IMR-90 (cell line): ENCODE measurements at regions not wholly inside any gene's neighbourhood (a gene's known extent, or its start where the extent isn't known, plus 50 kb on each side); places are given as distances from the start of the nearest gene placed in this dataset.

Experiments used
- ATAC-seq: fragments of 200-7000 bp; cut with Tn5 transposase; 2 replicates; pipeline ENCODE4 v1.9.1; 2020; ENCODE audit warnings: low read depth, mild to moderate bottlenecking, moderate library complexity
- BruUV-seq: library from RNA; stranded (reverse); fragments of 400-500 nt; replicated peaks from 2 replicates; lab custom pipeline; 2021; lab: Mats Ljungman, UMichigan
- CTCF ChIA-PET: fragments of 300-600 bp; formaldehyde crosslinking; extraction: SDS; loops from one replicate; lab custom pipeline; 2021; ENCODE audit warnings: antibody characterized with exemption; lab: Yijun Ruan, JAX
- POLR2A ChIA-PET: fragments of 300-600 bp; sonication (Branson Sonifier 250); formaldehyde crosslinking; loops from one replicate; lab custom pipeline; 2022; ENCODE audit warnings: antibody characterized with exemption; ENCODE audit not compliant: unreplicated experiment; lab: Charles Lee
- DNase-seq: peaks from one replicate; pipeline ENCODE4 v3.0.0; 2013
- H2AFZ ChIP-seq: replicated peaks from 2 replicates; pipeline ENCODE3; 2013; ENCODE audit warnings: low read length, mild to moderate bottlenecking; ENCODE audit not compliant: poor library complexity
- H2AK5ac ChIP-seq: 2 replicates; pipeline ENCODE4 v1.6.1; 2013; ENCODE audit warnings: low read depth, low read length, inconsistent platforms
- H2AK9ac ChIP-seq: replicated peaks from 2 replicates; pipeline ENCODE3; 2013; ENCODE audit warnings: mild to moderate bottlenecking, low read depth, low read length, moderate library complexity; ENCODE audit not compliant: poor library complexity
- H2BK120ac ChIP-seq: 2 replicates; pipeline ENCODE4 v1.6.1; 2013; ENCODE audit warnings: low read depth, low read length, inconsistent platforms
- H2BK15ac ChIP-seq: 3 replicates; pipeline ENCODE4 v1.6.1; 2013; ENCODE audit warnings: low read depth, low read length, inconsistent platforms
- H2BK20ac ChIP-seq: 2 replicates; pipeline ENCODE4 v1.6.1; 2013; ENCODE audit warnings: low read depth, mild to moderate bottlenecking, inconsistent platforms, low read length, moderate library complexity
- H2BK5ac ChIP-seq: 2 replicates; pipeline ENCODE4 v1.6.1; 2013; ENCODE audit warnings: mild to moderate bottlenecking, low read depth, low read length, inconsistent platforms; ENCODE audit not compliant: poor library complexity, severe bottlenecking
- H3K14ac ChIP-seq: replicated peaks from 2 replicates; pipeline ENCODE4 v1.6.1; 2013; ENCODE audit warnings: low read depth, low read length, inconsistent platforms
- H3K18ac ChIP-seq: 2 replicates; pipeline ENCODE4 v1.6.1; 2013; ENCODE audit warnings: low read depth, low read length, control low read depth
- H3K23ac ChIP-seq: 2 replicates; pipeline ENCODE4 v1.6.1; 2013; ENCODE audit warnings: low read depth, low read length, inconsistent platforms
- H3K27ac ChIP-seq: 2 replicates; pipeline ENCODE4 v1.5.1; 2013; ENCODE audit warnings: mild to moderate bottlenecking, control low read depth, low read length; ENCODE audit not compliant: insufficient read depth
- H3K27me3 ChIP-seq: 2 replicates; pipeline ENCODE4 v1.6.1; 2013; ENCODE audit warnings: low read length; ENCODE audit not compliant: control insufficient read depth, insufficient read depth
- H3K36me3 ChIP-seq: 2 replicates; pipeline ENCODE4 v1.6.1; 2013; ENCODE audit warnings: low read length, mixed read lengths; ENCODE audit not compliant: control insufficient read depth, insufficient read depth
- H3K4ac ChIP-seq: 2 replicates; pipeline ENCODE4 v1.6.1; 2013; ENCODE audit warnings: low read depth, low read length, inconsistent platforms
- H3K4me1 ChIP-seq: 2 replicates; pipeline ENCODE4 v1.6.1; 2013; ENCODE audit warnings: low read length, mixed read lengths; ENCODE audit not compliant: control insufficient read depth, insufficient read depth
- H3K4me2 ChIP-seq: 2 replicates; pipeline ENCODE4 v1.6.1; 2013; ENCODE audit warnings: low read depth, mild to moderate bottlenecking, control low read depth, low read length, moderate library complexity
- H3K4me3 ChIP-seq: 2 replicates; pipeline ENCODE4 v1.5.1; 2013; ENCODE audit warnings: low read depth, mild to moderate bottlenecking, control low read depth, low read length, moderate library complexity; ENCODE audit not compliant: insufficient read depth
- H3K56ac ChIP-seq: 2 replicates; pipeline ENCODE4 v1.6.1; 2013; ENCODE audit warnings: low read length, inconsistent platforms; ENCODE audit not compliant: insufficient read depth; ENCODE audit errors: extremely low read depth
- H3K79me1 ChIP-seq, 2 experiments: 2 replicates each; pipeline ENCODE4 v1.6.1; 2013; ENCODE audit warnings: low read length in 2 of 2, inconsistent platforms in 1 of 2, low read depth in 1 of 2
- H3K9ac ChIP-seq: 2 replicates; pipeline ENCODE4 v1.6.1; 2013; ENCODE audit warnings: low read depth, low read length, control low read depth
- H3K9me1 ChIP-seq: 2 replicates; pipeline ENCODE4 v1.6.1; 2013; ENCODE audit warnings: low read length, inconsistent platforms; ENCODE audit not compliant: insufficient read depth
- H3K9me3 ChIP-seq: 2 replicates; pipeline ENCODE4 v1.6.1; 2013; ENCODE audit warnings: low read length; ENCODE audit not compliant: control insufficient read depth, insufficient read depth
- H4K20me1 ChIP-seq: 2 replicates; pipeline ENCODE4 v1.6.1; 2013; ENCODE audit warnings: low read length, inconsistent platforms; ENCODE audit not compliant: insufficient read depth
- H4K5ac ChIP-seq: 2 replicates; pipeline ENCODE4 v1.6.1; 2013; ENCODE audit warnings: mild to moderate bottlenecking, low read depth, low read length, control low read depth
- H4K8ac ChIP-seq, 2 experiments: 2 replicates each; pipeline ENCODE4 v1.6.1; 2013; ENCODE audit warnings: low read depth in 2 of 2, low read length in 2 of 2, control low read depth in 1 of 2, inconsistent platforms in 1 of 2
- H4K91ac ChIP-seq: 2 replicates; pipeline ENCODE4 v1.6.1; 2013; ENCODE audit warnings: low read depth, low read length, inconsistent platforms; ENCODE audit not compliant: insufficient read depth
- BHLHE40 ChIP-seq: fragments of 150-350 bp; IDR thresholded peaks from 2 replicates; pipeline ENCODE4 v1.6.1; 2016; ENCODE audit warnings: mild to moderate bottlenecking, low read depth, low read length
- CEBPB ChIP-seq: IDR thresholded peaks from 2 replicates; pipeline ENCODE4 v1.6.1; 2012; ENCODE audit warnings: low read depth, low read length, improper control_type of control experiment
- CHD1 ChIP-seq: IDR thresholded peaks from 2 replicates; pipeline ENCODE4 v1.6.1; 2012; ENCODE audit warnings: low read depth, low read length, improper control_type of control experiment
- CTCF ChIP-seq: conservative IDR thresholded peaks from 2 replicates; pipeline ENCODE4 v1.5.1; 2012; ENCODE audit warnings: mild to moderate bottlenecking, low read depth, low read length, improper control_type of control experiment
- ELK1 ChIP-seq: fragments of 150-350 bp; IDR thresholded peaks from 2 replicates; pipeline ENCODE4 v1.6.1; 2016; ENCODE audit warnings: low read depth, mild to moderate bottlenecking, low read length, moderate library complexity, borderline replicate concordance
- MXI1 ChIP-seq: IDR thresholded peaks from 2 replicates; pipeline ENCODE4 v1.6.1; 2012; ENCODE audit warnings: low read depth, mild to moderate bottlenecking, low read length, moderate library complexity, borderline replicate concordance
- RAD21 ChIP-seq: IDR thresholded peaks from 2 replicates; pipeline ENCODE4 v1.6.1; 2012; ENCODE audit warnings: low read length, improper control_type of control experiment
- SMC3 ChIP-seq: fragments of 150-350 bp; IDR thresholded peaks from 2 replicates; pipeline ENCODE4 v1.6.1; 2016; ENCODE audit warnings: low read depth, mild to moderate bottlenecking, antibody characterized with exemption, low read length, moderate library complexity
- USF2 ChIP-seq: fragments of 150-350 bp; IDR thresholded peaks from 2 replicates; pipeline ENCODE4 v1.6.1; 2017; ENCODE audit warnings: mild to moderate bottlenecking, antibody characterized with exemption, low read length, low read depth
- WGBS, 2 experiments: methylation state at CpG; one replicate each; pipeline versions ENCODE4 v1.1.5 to v1.1.7; 2013; ENCODE audit warnings: missing lambda C conversion rate in 2 of 2; ENCODE audit not compliant: insufficient read length in 1 of 2; ENCODE audit errors: extremely low coverage in 2 of 2; 5-methylcytosine and 5-hydroxymethylcytosine counted together
- dilution Hi-C: fragments of 300-500 bp; cut with HindIII; formaldehyde crosslinking; loops from one replicate; pipeline ENCODE4 v1.14.3; 2018; ENCODE audit warnings: low sequenced_read_pairs; ENCODE audit not compliant: unreplicated experiment
- in situ Hi-C: fragments of 300-500 bp; cut with MboI; formaldehyde crosslinking; loops from 3 replicates; pipeline ENCODE4 v1.14.3; 2019; ENCODE audit warnings: low sequenced_read_pairs, inconsistent platforms, mixed read lengths
- intact Hi-C: fragments of 100-400 bp; cut with micrococcal nuclease; formaldehyde crosslinking; loops from 2 replicates; pipeline ENCODE4 v1.10.0; 2022

- 25% methylated on average over 2 of the region's 4 CpGs; no CpG with 5 or more reads in 1 of the 2 experiments for WGBS, 2 experiments
- Histone ChIP-seq H3K14ac (no peak overlapping the region), H3K56ac (no peak overlapping the region), H2BK15ac (no peak overlapping the region), H3K79me1 (no peaks in the 10 kb centered on the region), H3K18ac (no peak overlapping the region), H3K23ac (no peak overlapping the region), H3K27ac (no peak overlapping the region), H3K4me2 (no peak overlapping the region), H2BK20ac (no peak overlapping the region), H3K4me1 (peaks cover 1% of the 10 kb centered on the region; the same call in 1 of the 2 replicates), H3K4ac (no peak overlapping the region), H4K91ac (no peak overlapping the region), H4K5ac (no peak overlapping the region), H2BK120ac (no peak overlapping the region), H2AK5ac (no peak overlapping the region), H3K36me3 (no peaks in the 10 kb centered on the region), H2BK5ac (no peak overlapping the region), H3K4me3 (no peak overlapping the region), H2AK9ac (no peak overlapping the region), H3K9ac (no peak overlapping the region), H4K8ac (no peak overlapping the region), H3K27me3 (peaks cover 50% of the 10 kb centered on the region), H2AFZ (no peak overlapping the region), H3K9me1 (no peaks in the 10 kb centered on the region), H4K20me1 (no peaks in the 10 kb centered on the region), H3K9me3 (no peaks in the 10 kb centered on the region)
- dilution Hi-C loops = no loop called here
- POLR2A ChIA-PET = no interaction called here
- no peak for ATAC-seq
- in situ Hi-C loops = loop anchor here (5.0 kb wide), 1 partner anchor 139 kb away; no protein-coding TSS in a partner anchor
- intact Hi-C loops = no loop called here
- TF ChIP-seq CHD1 (no peak), BHLHE40 (no peak), SMC3 (no peak), RAD21 (no peak), USF2 (no peak), ELK1 (no peak), CEBPB (no peak), MXI1 (no peak), CTCF (no peak)
- no TSS peak for BruUV-seq
- CTCF ChIA-PET = interaction anchor here (1.0 kb wide), 1 partner anchor 138 kb away, joined by 3 read pairs; no protein-coding TSS in a partner anchor
- no peak for DNase-seq
These were observed 128.2 kb upstream of the HAND1 start for GRCh38 chr5:154606246-154606645.
